Esophagus squamous epithelium (tissue), 5 donors: ENCODE measurements at regions not wholly inside any gene's neighbourhood (a gene's known extent, or its start where the extent isn't known, plus 50 kb on each side); places are given as distances from the start of the nearest gene placed in this dataset.

Experiments
- DNase-seq: peaks from one replicate; lab custom pipeline; 2025; lab: John Stamatoyannopoulos, UW
- H3K27ac ChIP-seq, 4 donors: fragments of 200-600 bp; sonication (generic); one replicate each; pipeline ENCODE4 v1.5.1; 2016 to 2019; ENCODE audit warnings: mild to moderate bottlenecking in 1 of 4
- H3K27me3 ChIP-seq, 4 donors: fragments of 200-600 bp; sonication (generic); 1 replicate in 3 of 4; 2 replicates in 1 of 4; pipeline versions ENCODE4 v1.5.1 to v1.6.0; 2017 to 2021; ENCODE audit warnings: antibody characterized with exemption in 1 of 4
- H3K36me3 ChIP-seq, 3 donors: fragments of 200-600 bp; sonication (generic); one replicate each; pipeline ENCODE4 v1.5.1; 2016 to 2019
- H3K4me1 ChIP-seq, 3 donors: fragments of 200-600 bp; sonication (generic); one replicate each; pipeline ENCODE4 v1.5.1; 2017 to 2019
- H3K4me3 ChIP-seq, 4 donors: fragments of 200-600 bp; sonication (generic); 1 replicate in 3 of 4; 2 replicates in 1 of 4; pipeline ENCODE4 v1.5.1; 2016 to 2019; ENCODE audit warnings: mild to moderate bottlenecking in 2 of 4, moderate library complexity in 1 of 4
- H3K9me3 ChIP-seq, 3 donors: fragments of 200-600 bp; sonication (generic); one replicate each; pipeline ENCODE4 v1.5.1; 2016 to 2019
- CTCF ChIP-seq, 6 experiments: fragments of 450-650 bp in 4 of 6; fragments of 200-600 bp in 2 of 6; sonication (generic) in 2 of 6; IDR thresholded peaks; one replicate each; pipeline ENCODE4 v1.5.1; 2016 to 2019; ENCODE audit warnings: antibody characterized with exemption in 6 of 6, mild to moderate bottlenecking in 4 of 6, moderate library complexity in 4 of 6
- POLR2A ChIP-seq, 4 donors: fragments of 450-650 bp; IDR thresholded peaks; one replicate each; pipeline ENCODE4 v1.6.1; 2017; ENCODE audit warnings: antibody characterized with exemption in 4 of 4, mild to moderate bottlenecking in 4 of 4, moderate library complexity in 3 of 4
- WGBS, 2 donors: methylation state at CpG; one replicate each; pipeline ENCODE4 v1.1.5; 2018; 5-methylcytosine and 5-hydroxymethylcytosine counted together
- intact Hi-C: fragments of 100-400 bp; cut with DNase I; formaldehyde crosslinking; loops from one replicate; pipeline ENCODE4 v1.15.0; 2022
- donor health status: DM: yes; HTN: yes; CAD: no.

- no peak for DNase-seq
- intact Hi-C loops: no loop called here
- no peak overlapping the region for H3K27ac ChIP-seq
- H3K9me3 ChIP-seq: no peaks in the 10 kb centered on the region
- TF ChIP-seq CTCF (IDR thresholded peaks at IDR 0.05) (no peak), POLR2A (IDR thresholded peaks at IDR 0.05) (no peak)
- H3K4me1 ChIP-seq: no peaks in the 10 kb centered on the region
- no peak overlapping the region for H3K4me3 ChIP-seq
- WGBS, 2 donors: 79 to 88% methylated on average over 4 of the region's 4 CpGs
- no peaks in the 10 kb centered on the region for H3K27me3 ChIP-seq
- no peaks in the 10 kb centered on the region for H3K36me3 ChIP-seq
Measured at GRCh38 chr13:22425087-22425486, 754.2 kb downstream of the FGF9 start.

GRCh38 chr13:22427066-22427465 lies 753.7 kb upstream of the SGCG start:
- H3K27ac ChIP-seq: no peak overlapping the region
- 85 to 90% methylated on average over 3 of the region's 3 CpGs for WGBS, 2 donors
- H3K36me3 ChIP-seq: no peaks in the 10 kb centered on the region
- H3K4me3 ChIP-seq: no peak overlapping the region
- intact Hi-C loops: no loop called here
- no peak for DNase-seq
- H3K4me1 ChIP-seq: no peaks in the 10 kb centered on the region
- H3K27me3 ChIP-seq: no peaks in the 10 kb centered on the region
- H3K9me3 ChIP-seq: no peaks in the 10 kb centered on the region
- TF ChIP-seq CTCF (IDR thresholded peaks at IDR 0.05): no peak
- no peak for TF ChIP-seq POLR2A (IDR thresholded peaks at IDR 0.05)

- WGBS, 2 donors: 77 to 82% methylated on average over 6 of the region's 6 CpGs
- no peak overlapping the region for H3K4me3 ChIP-seq
- no peak overlapping the region for H3K27ac ChIP-seq
- H3K27me3 ChIP-seq: no peaks in the 10 kb centered on the region
- intact Hi-C loops: no loop called here
- H3K9me3 ChIP-seq: no peaks in the 10 kb centered on the region
- no peak for DNase-seq
- H3K4me1 ChIP-seq: no peaks in the 10 kb centered on the region
- TF ChIP-seq POLR2A (IDR thresholded peaks at IDR 0.05): no peak
- no peak for TF ChIP-seq CTCF (IDR thresholded peaks at IDR 0.05)
- H3K36me3 ChIP-seq: no peaks in the 10 kb centered on the region
Measured at GRCh38 chr13:22427783-22428182, 753.0 kb upstream of the SGCG start.

GRCh38 chr13:22428188-22428828 lies 752.5 kb upstream of the SGCG start:
- Histone ChIP-seq H3K4me1 (no peaks in the 10 kb centered on the region), H3K9me3 (no peaks in the 10 kb centered on the region), H3K27ac (no peak overlapping the region), H3K4me3 (no peak overlapping the region), H3K36me3 (no peaks in the 10 kb centered on the region), H3K27me3 (no peaks in the 10 kb centered on the region)
- no peak for TF ChIP-seq POLR2A (IDR thresholded peaks at IDR 0.05)
- no peak for TF ChIP-seq CTCF (IDR thresholded peaks at IDR 0.05)
- intact Hi-C loops: no loop called here
- WGBS, 2 donors: 56 to 60% methylated on average over 9 to 10 of the region's 10 CpGs
- DNase-seq: no peak

- Histone ChIP-seq H3K36me3 (no peaks in the 10 kb centered on the region), H3K27me3 (no peaks in the 10 kb centered on the region), H3K9me3 (no peaks in the 10 kb centered on the region), H3K27ac (no peak overlapping the region), H3K4me1 (no peaks in the 10 kb centered on the region), H3K4me3 (no peak overlapping the region)
- TF ChIP-seq POLR2A (IDR thresholded peaks at IDR 0.05): no peak
- TF ChIP-seq CTCF (IDR thresholded peaks at IDR 0.05): no peak
- intact Hi-C loops: no loop called here
- DNase-seq: no peak
Measured at GRCh38 chr13:22432690-22433089, 748.1 kb upstream of the SGCG start.
